PFSK-1 (cell line): ENCODE measurements at regions not wholly inside any gene's neighbourhood (a gene's known extent, or its start where the extent isn't known, plus 50 kb on each side); places are given as distances from the start of the nearest gene placed in this dataset.

ENCODE experiments used
- FOXP2 ChIP-seq: optimal IDR thresholded peaks from 2 replicates; pipeline ENCODE3; 2011; ENCODE audit warnings: borderline replicate concordance, control low read depth, inconsistent platforms; ENCODE audit not compliant: insufficient read depth; ENCODE audit errors: extremely low read length, extremely low read depth
- POLR2AphosphoS5 ChIP-seq: IDR thresholded peaks from 2 replicates; pipeline ENCODE4 v1.6.1; 2012; ENCODE audit warnings: low read depth, mild to moderate bottlenecking, control low read depth, low read length, moderate library complexity
- REST ChIP-seq, 2 experiments: IDR thresholded peaks; 2 replicates each; pipeline versions ENCODE4 v1.6.1 to v1.8.0; 2011 to 2012; ENCODE audit warnings: low read depth in 2 of 2, low read length in 2 of 2, control low read depth in 1 of 2, inconsistent platforms in 1 of 2, mild to moderate bottlenecking in 1 of 2, moderate library complexity in 1 of 2; ENCODE audit not compliant: insufficient read depth in 1 of 2
- SIN3A ChIP-seq: IDR thresholded peaks from 2 replicates; pipeline ENCODE4 v1.6.1; 2012; ENCODE audit warnings: mild to moderate bottlenecking, low read length, moderate library complexity, borderline replicate concordance; ENCODE audit not compliant: insufficient read depth
- TAF1 ChIP-seq: IDR thresholded peaks from 2 replicates; pipeline ENCODE4 v1.6.1; 2012; ENCODE audit warnings: low read length, control low read depth, borderline replicate concordance; ENCODE audit not compliant: insufficient read depth

- TF ChIP-seq POLR2AphosphoS5 (no peak), FOXP2 (no peak), TAF1 (no peak)
These were observed 54.9 kb upstream of the ZBTB18 start for GRCh38 chr1:243996223-243996622.

- TF ChIP-seq POLR2AphosphoS5, result no peak
- TF ChIP-seq FOXP2, result no peak
- no peak for TF ChIP-seq TAF1
- TF ChIP-seq SIN3A, result no peak
- TF ChIP-seq REST (IDR thresholded peaks at IDR 0.05; ENCODE audit: insufficient read depth in 1 of 2, low read depth in 2 of 2, low read length in 2 of 2), result no peak
These were observed 59.4 kb upstream of the ZBTB18 start for GRCh38 chr1:243991650-243992049.

- TF ChIP-seq REST (IDR thresholded peaks at IDR 0.05; ENCODE audit: insufficient read depth in 1 of 2, low read depth in 2 of 2, low read length in 2 of 2) (no peak), SIN3A (no peak), POLR2AphosphoS5 (no peak), FOXP2 (no peak), TAF1 (no peak)
These were observed 66.3 kb upstream of the ZBTB18 start for GRCh38 chr1:243984788-243985187.

DNA sequence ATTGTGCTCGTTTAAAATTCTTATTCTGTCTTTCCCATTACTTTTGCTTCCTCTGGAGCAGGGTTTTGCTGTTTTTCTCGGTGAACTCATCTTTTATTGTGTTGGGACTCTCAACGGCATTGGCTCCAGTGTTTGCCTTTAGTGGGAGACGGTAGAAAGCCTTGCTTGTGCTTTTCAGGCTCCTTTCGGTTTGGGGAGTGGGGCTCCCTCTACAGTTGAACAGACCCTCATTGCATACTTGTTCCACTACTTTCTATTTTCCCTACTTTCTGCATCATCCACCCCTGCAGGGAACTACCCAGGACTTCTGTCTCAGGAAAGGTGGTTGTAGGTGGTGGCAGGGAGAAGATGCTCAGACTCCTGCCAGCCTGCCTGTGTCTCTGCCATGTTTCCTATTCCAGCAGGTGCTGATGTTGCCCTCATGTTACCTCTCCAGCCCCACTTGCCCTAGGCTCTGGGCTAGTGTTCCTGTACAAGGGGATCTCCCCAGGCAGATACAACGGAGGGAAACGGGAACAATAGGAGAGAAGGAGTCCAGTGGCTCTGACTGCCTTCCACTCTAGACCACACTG, 68.5 kb upstream of the ZBTB18 start:
- no peak for TF ChIP-seq SIN3A

DNA sequence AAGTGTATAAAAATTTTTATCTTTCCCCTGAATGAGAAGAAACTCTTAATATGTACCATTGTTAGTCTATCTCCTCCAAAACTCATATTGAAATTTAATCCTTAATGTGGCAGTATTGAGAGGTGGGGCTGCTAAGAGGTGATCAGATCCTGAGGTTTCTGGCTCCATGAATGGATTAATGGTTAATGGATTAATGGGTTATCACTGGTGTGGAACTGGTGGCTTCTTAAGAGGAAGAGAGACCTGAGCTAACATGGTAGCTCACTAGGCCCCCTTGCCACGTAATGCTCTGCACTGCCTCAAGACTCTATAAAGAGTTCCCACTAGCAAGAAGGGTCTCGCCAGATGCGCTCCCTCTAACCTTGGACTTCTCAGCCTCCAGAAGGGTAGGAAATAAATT, 70.6 kb upstream of the ZBTB18 start:
- TF ChIP-seq TAF1 (no peak), SIN3A (no peak), POLR2AphosphoS5 (no peak), REST (IDR thresholded peaks at IDR 0.05; ENCODE audit: insufficient read depth in 1 of 2, low read depth in 2 of 2, low read length in 2 of 2) (no peak), FOXP2 (no peak)

DNA sequence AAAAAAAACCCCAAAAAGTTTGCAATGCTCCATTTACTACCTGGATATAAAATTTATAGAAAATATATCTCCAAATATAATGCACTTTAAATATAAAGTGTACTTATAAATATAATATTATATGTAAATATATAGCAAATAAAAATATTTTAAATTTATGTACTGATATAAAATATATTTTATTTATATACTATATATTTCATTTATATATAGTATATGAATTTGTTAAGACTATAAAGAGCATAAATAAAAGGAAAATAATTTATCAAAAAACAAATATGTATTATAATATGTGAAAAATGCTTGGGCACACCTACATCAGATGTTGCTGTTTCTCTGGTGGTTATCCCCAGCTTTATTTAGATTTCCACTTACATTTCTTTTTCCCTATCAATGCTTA, 71.0 kb upstream of the ZBTB18 start:
- no peak for TF ChIP-seq FOXP2
- TF ChIP-seq TAF1, result no peak
- TF ChIP-seq SIN3A, result no peak
- no peak for TF ChIP-seq REST (IDR thresholded peaks at IDR 0.05; ENCODE audit: insufficient read depth in 1 of 2, low read depth in 2 of 2, low read length in 2 of 2)
- no peak for TF ChIP-seq POLR2AphosphoS5
